ENCODE measurements at regions not wholly inside any gene's neighbourhood (a gene's known extent, or its start where the extent isn't known, plus 50 kb on each side); places are given as distances from the start of the nearest gene placed in this dataset.

- TF ChIP-seq CTCF (IDR thresholded peaks at IDR 0.05) = no peak
- TF ChIP-seq EP300 (IDR thresholded peaks at IDR 0.05) = no peak
- TF ChIP-seq POLR2A (IDR thresholded peaks at IDR 0.05) = no peak
Observed at GRCh38 chr9:80235752-80236151, 664.0 kb downstream of the TLE4 start.
